ENCODE measurements at regions not wholly inside any gene's neighbourhood (a gene's known extent, or its start where the extent isn't known, plus 50 kb on each side); places are given as distances from the start of the nearest gene placed in this dataset.

DNA sequence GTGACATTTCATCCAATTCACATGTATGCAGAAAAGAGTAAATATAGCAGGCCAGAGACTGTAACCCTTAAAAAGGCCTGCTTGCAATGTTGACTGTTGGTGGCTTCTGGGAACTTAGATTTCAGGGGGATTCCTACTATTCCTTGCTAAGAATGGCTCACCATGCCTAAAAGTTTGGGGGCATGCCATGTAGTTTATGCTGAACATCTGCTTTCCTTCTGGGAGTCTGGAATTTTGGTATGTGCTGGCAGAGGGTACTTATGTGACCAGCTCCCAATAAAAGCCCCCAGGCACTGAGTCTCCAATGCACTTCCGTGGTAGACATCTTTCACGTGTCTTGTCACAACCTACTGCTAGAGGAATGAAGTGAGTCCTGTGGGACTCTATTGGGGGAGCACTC is 88.4 kb upstream of the PCDH8 start:
- Histone ChIP-seq H3K4me1 (ENCODE audit: insufficient read depth, low read length) (no peaks in the 10 kb centered on the region), H4K20me1 (ENCODE audit: insufficient read depth, low read length) (no peaks in the 10 kb centered on the region), H3K4me2 (ENCODE audit: insufficient read depth, low read length) (no peak overlapping the region), H3K79me2 (ENCODE audit: insufficient read depth, low read length) (no peaks in the 10 kb centered on the region), H3K4me3 (ENCODE audit: insufficient read depth, low read length) (no peak overlapping the region), H3K27me3 (ENCODE audit: insufficient read depth, low read length) (no peaks in the 10 kb centered on the region), H3K9me3 (ENCODE audit: low read depth, low read length) (peaks cover 2% of the 10 kb centered on the region), H3K36me3 (ENCODE audit: insufficient read depth, low read length) (no peaks in the 10 kb centered on the region), H3K27ac (ENCODE audit: low read depth, low read length) (no peak overlapping the region), H2AFZ (ENCODE audit: low read length) (no peak overlapping the region)
- DNase-seq (ENCODE audit: insufficient read length, low spot score, missing footprints): no peak
- TF ChIP-seq, protein P1, sequence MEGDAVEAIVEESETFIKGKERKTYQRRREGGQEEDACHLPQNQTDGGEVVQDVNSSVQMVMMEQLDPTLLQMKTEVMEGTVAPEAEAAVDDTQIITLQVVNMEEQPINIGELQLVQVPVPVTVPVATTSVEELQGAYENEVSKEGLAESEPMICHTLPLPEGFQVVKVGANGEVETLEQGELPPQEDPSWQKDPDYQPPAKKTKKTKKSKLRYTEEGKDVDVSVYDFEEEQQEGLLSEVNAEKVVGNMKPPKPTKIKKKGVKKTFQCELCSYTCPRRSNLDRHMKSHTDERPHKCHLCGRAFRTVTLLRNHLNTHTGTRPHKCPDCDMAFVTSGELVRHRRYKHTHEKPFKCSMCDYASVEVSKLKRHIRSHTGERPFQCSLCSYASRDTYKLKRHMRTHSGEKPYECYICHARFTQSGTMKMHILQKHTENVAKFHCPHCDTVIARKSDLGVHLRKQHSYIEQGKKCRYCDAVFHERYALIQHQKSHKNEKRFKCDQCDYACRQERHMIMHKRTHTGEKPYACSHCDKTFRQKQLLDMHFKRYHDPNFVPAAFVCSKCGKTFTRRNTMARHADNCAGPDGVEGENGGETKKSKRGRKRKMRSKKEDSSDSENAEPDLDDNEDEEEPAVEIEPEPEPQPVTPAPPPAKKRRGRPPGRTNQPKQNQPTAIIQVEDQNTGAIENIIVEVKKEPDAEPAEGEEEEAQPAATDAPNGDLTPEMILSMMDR (IDR thresholded peaks at IDR 0.05; ENCODE audit: extremely low read depth, low read depth, low read length): no peak

GRCh38 chr13:52934258-52934657 is 85.8 kb upstream of the PCDH8 start:
- Histone ChIP-seq H3K4me1 (ENCODE audit: insufficient read depth, low read length) (no peaks in the 10 kb centered on the region), H3K4me2 (ENCODE audit: insufficient read depth, low read length) (no peak overlapping the region), H3K27ac (ENCODE audit: low read depth, low read length) (no peak overlapping the region), H3K27me3 (ENCODE audit: insufficient read depth, low read length) (no peaks in the 10 kb centered on the region), H2AFZ (ENCODE audit: low read length) (no peak overlapping the region), H3K79me2 (ENCODE audit: insufficient read depth, low read length) (no peaks in the 10 kb centered on the region), H4K20me1 (ENCODE audit: insufficient read depth, low read length) (no peaks in the 10 kb centered on the region), H3K36me3 (ENCODE audit: insufficient read depth, low read length) (no peaks in the 10 kb centered on the region), H3K4me3 (ENCODE audit: insufficient read depth, low read length) (no peak overlapping the region), H3K9me3 (ENCODE audit: low read depth, low read length) (peaks cover 2% of the 10 kb centered on the region)
- TF ChIP-seq, protein P1 (IDR thresholded peaks at IDR 0.05; ENCODE audit: extremely low read depth, low read depth, low read length): no peak
- no peak for DNase-seq (ENCODE audit: insufficient read length, low spot score, missing footprints)

- no peaks in the 10 kb centered on the region for H3K4me1 ChIP-seq (ENCODE audit: insufficient read depth, low read length)
- H3K27me3 ChIP-seq (ENCODE audit: insufficient read depth, low read length): no peaks in the 10 kb centered on the region
- TF ChIP-seq, protein P1 (IDR thresholded peaks at IDR 0.05; ENCODE audit: extremely low read depth, low read depth, low read length): no peak
- H3K4me2 ChIP-seq (ENCODE audit: insufficient read depth, low read length): no peak overlapping the region
- H4K20me1 ChIP-seq (ENCODE audit: insufficient read depth, low read length): no peaks in the 10 kb centered on the region
- no peaks in the 10 kb centered on the region for H3K79me2 ChIP-seq (ENCODE audit: insufficient read depth, low read length)
- H2AFZ ChIP-seq (ENCODE audit: low read length): no peak overlapping the region
- H3K36me3 ChIP-seq (ENCODE audit: insufficient read depth, low read length): no peaks in the 10 kb centered on the region
- no peak overlapping the region for H3K27ac ChIP-seq (ENCODE audit: low read depth, low read length)
- no peak overlapping the region for H3K4me3 ChIP-seq (ENCODE audit: insufficient read depth, low read length)
- H3K9me3 ChIP-seq (ENCODE audit: low read depth, low read length): peaks cover 2% of the 10 kb centered on the region
- DNase-seq (ENCODE audit: insufficient read length, low spot score, missing footprints): no peak
Measured at GRCh38 chr13:52933547-52934210, 85.2 kb upstream of the PCDH8 start.

DNA sequence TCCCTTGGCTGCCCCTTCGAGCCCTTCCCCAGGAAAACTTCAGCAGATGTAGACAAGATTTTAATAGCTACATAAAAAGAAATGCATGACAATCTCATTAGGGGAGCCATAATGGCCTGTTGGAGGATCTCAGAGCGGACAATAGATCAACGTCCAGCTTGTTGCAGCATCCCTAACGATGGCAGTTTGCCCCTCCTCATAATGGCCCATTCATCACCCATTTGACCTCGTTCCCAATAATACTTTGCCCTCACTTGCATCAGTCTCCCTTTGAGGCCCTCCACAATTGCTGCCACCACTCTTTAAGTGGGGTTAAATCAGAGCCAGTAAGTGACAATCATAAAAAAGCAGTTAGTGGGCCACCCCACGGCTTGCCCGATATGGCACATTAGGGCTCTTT is 84.7 kb upstream of the PCDH8 start:
- TF ChIP-seq, protein P1 (IDR thresholded peaks at IDR 0.05; ENCODE audit: extremely low read depth, low read depth, low read length): no peak
- Histone ChIP-seq H3K4me3 (ENCODE audit: insufficient read depth, low read length) (no peak overlapping the region), H3K36me3 (ENCODE audit: insufficient read depth, low read length) (no peaks in the 10 kb centered on the region), H4K20me1 (ENCODE audit: insufficient read depth, low read length) (no peaks in the 10 kb centered on the region), H3K27me3 (ENCODE audit: insufficient read depth, low read length) (no peaks in the 10 kb centered on the region), H3K79me2 (ENCODE audit: insufficient read depth, low read length) (no peaks in the 10 kb centered on the region), H3K27ac (ENCODE audit: low read depth, low read length) (no peak overlapping the region), H3K4me2 (ENCODE audit: insufficient read depth, low read length) (no peak overlapping the region), H3K9me3 (ENCODE audit: low read depth, low read length) (peaks cover 2% of the 10 kb centered on the region), H3K4me1 (ENCODE audit: insufficient read depth, low read length) (no peaks in the 10 kb centered on the region), H2AFZ (ENCODE audit: low read length) (no peak overlapping the region)
- DNase-seq (ENCODE audit: insufficient read length, low spot score, missing footprints): no peak
